Keratinocyte (primary cell): ENCODE measurements at regions not wholly inside any gene's neighbourhood (a gene's known extent, or its start where the extent isn't known, plus 50 kb on each side); places are given as distances from the start of the nearest gene placed in this dataset.

ENCODE experiments used
- DNase-seq: peaks from one replicate; pipeline ENCODE4 v3.0.0-alpha.2; 2011; ENCODE audit warnings: low read depth, missing footprints, low spot score
- FAIRE-seq: peaks from 2 replicates; lab custom pipeline; 2011; peaks lifted over from hg19 to GRCh38; lab: Jason Lieb, UNC
- H2AFZ ChIP-seq: 2 replicates; pipeline ENCODE4 v1.6.0; 2012; ENCODE audit warnings: low read length, control low read depth, inconsistent platforms; ENCODE audit not compliant: control insufficient read depth
- H3K27ac ChIP-seq: 2 replicates; pipeline ENCODE4 v1.5.1; 2011; ENCODE audit warnings: low read length; ENCODE audit not compliant: control insufficient read depth, insufficient read depth
- H3K27me3 ChIP-seq: 3 replicates; pipeline ENCODE4 v1.6.0; 2011; ENCODE audit warnings: low read length; ENCODE audit not compliant: control insufficient read depth, insufficient read depth; ENCODE audit errors: extremely low read depth
- H3K36me3 ChIP-seq, 2 experiments: 2 replicates in 1 of 2; 3 replicates in 1 of 2; pipeline ENCODE4 v1.5.1; 2011; ENCODE audit warnings: low read length in 2 of 2, mild to moderate bottlenecking in 1 of 2; ENCODE audit not compliant: control insufficient read depth in 2 of 2, insufficient read depth in 2 of 2; ENCODE audit errors: extremely low read depth in 1 of 2
- H3K4me1 ChIP-seq: 3 replicates; pipeline ENCODE4 v1.5.1; 2011; ENCODE audit warnings: low read length; ENCODE audit not compliant: control insufficient read depth, insufficient read depth; ENCODE audit errors: extremely low read depth
- H3K4me2 ChIP-seq: 3 replicates; pipeline ENCODE4 v1.6.0; 2011; ENCODE audit warnings: low read depth, low read length; ENCODE audit not compliant: control insufficient read depth, insufficient read depth; ENCODE audit errors: extremely low read depth
- H3K4me3 ChIP-seq, 3 experiments: fragments of 200-600 bp in 1 of 3; sonication (generic) in 1 of 3; 2 replicates in 2 of 3; 3 replicates in 1 of 3; pipeline ENCODE4 v1.5.1; 2011 to 2016; ENCODE audit warnings: low read length in 3 of 3, mild to moderate bottlenecking in 3 of 3, control low read depth in 2 of 3, inconsistent platforms in 1 of 3, low read depth in 1 of 3, mixed read lengths in 1 of 3, mixed run types in 1 of 3, moderate library complexity in 1 of 3; ENCODE audit not compliant: control insufficient read depth in 2 of 3, insufficient read depth in 2 of 3; ENCODE audit errors: extremely low read depth in 1 of 3
- H3K79me2 ChIP-seq: 2 replicates; pipeline ENCODE4 v1.6.0; 2012; ENCODE audit warnings: low read length; ENCODE audit not compliant: control insufficient read depth, insufficient read depth
- H3K9ac ChIP-seq: 3 replicates; pipeline ENCODE4 v1.6.0; 2011; ENCODE audit warnings: low read length; ENCODE audit not compliant: control insufficient read depth, insufficient read depth; ENCODE audit errors: extremely low read depth
- H3K9me1 ChIP-seq: 3 replicates; pipeline ENCODE4 v1.6.0; 2011; ENCODE audit warnings: low read length; ENCODE audit not compliant: control insufficient read depth, insufficient read depth; ENCODE audit errors: extremely low read depth
- H3K9me3 ChIP-seq: 2 replicates; pipeline ENCODE4 v1.5.1; 2012; ENCODE audit warnings: low read depth, low read length; ENCODE audit not compliant: control insufficient read depth
- H4K20me1 ChIP-seq: 3 replicates; pipeline ENCODE4 v1.6.0; 2011; ENCODE audit warnings: low read length; ENCODE audit not compliant: control insufficient read depth, insufficient read depth; ENCODE audit errors: extremely low read depth
- CTCF ChIP-seq, 3 experiments: IDR thresholded peaks in 1 of 3; conservative IDR thresholded peaks in 1 of 3; optimal IDR thresholded peaks in 1 of 3; 2 replicates in 2 of 3; 3 replicates in 1 of 3; pipeline versions ENCODE3 to v1.5.1; 2011; ENCODE audit warnings: low read length in 3 of 3, mild to moderate bottlenecking in 3 of 3, moderate library complexity in 2 of 3, control low read depth in 1 of 3, inconsistent platforms in 1 of 3; ENCODE audit not compliant: insufficient read depth in 2 of 3; ENCODE audit errors: extremely low read depth in 1 of 3
- EZH2 ChIP-seq: IDR thresholded peaks from one replicate; pipeline ENCODE4 v1.6.1; 2012; ENCODE audit warnings: inconsistent platforms, mild to moderate bottlenecking, low read length, moderate library complexity
- dilution Hi-C: fragments of 300-500 bp; cut with MboI; formaldehyde crosslinking; loops from one replicate; pipeline ENCODE4 v1.7.0; 2020; ENCODE audit warnings: low sequenced_read_pairs; ENCODE audit not compliant: extremely low pct_ligation_motif_present

GRCh38 chr7:18140943-18141342 is 113.3 kb upstream of the PRPS1L1 start:
- H3K9me1 ChIP-seq = no peaks in the 10 kb centered on the region
- no peak overlapping the region for H3K4me3 ChIP-seq
- no peaks in the 10 kb centered on the region for H4K20me1 ChIP-seq
- no peaks in the 10 kb centered on the region for H3K79me2 ChIP-seq
- TF ChIP-seq EZH2 (no peak), CTCF (optimal IDR thresholded peaks at IDR 0.05 in 1 of 3, IDR thresholded peaks at IDR 0.05 in 1 of 3, conservative IDR thresholded peaks at IDR 0.05 in 1 of 3; ENCODE audit: extremely low read depth in 1 of 3, insufficient read depth in 2 of 3, low read length in 3 of 3) (no peak)
- no peaks in the 10 kb centered on the region for H3K27me3 ChIP-seq
- H3K36me3 ChIP-seq = no peaks in the 10 kb centered on the region
- FAIRE-seq (no peak), DNase-seq (no peak)
- H3K4me1 ChIP-seq = no peaks in the 10 kb centered on the region
- dilution Hi-C loops = no loop called here
- no peak overlapping the region for H2AFZ ChIP-seq
- no peak overlapping the region for H3K9ac ChIP-seq
- H3K27ac ChIP-seq = no peak overlapping the region
- no peak overlapping the region for H3K4me2 ChIP-seq
- H3K9me3 ChIP-seq = no peaks in the 10 kb centered on the region

GRCh38 chr7:18144166-18144565 is 116.5 kb upstream of the PRPS1L1 start:
- no peaks in the 10 kb centered on the region for H4K20me1 ChIP-seq
- H2AFZ ChIP-seq = no peak overlapping the region
- H3K9ac ChIP-seq = no peak overlapping the region
- no peaks in the 10 kb centered on the region for H3K4me1 ChIP-seq
- H3K36me3 ChIP-seq = no peaks in the 10 kb centered on the region
- H3K4me3 ChIP-seq = no peak overlapping the region
- no peak overlapping the region for H3K27ac ChIP-seq
- H3K9me3 ChIP-seq = no peaks in the 10 kb centered on the region
- dilution Hi-C loops = no loop called here
- no peaks in the 10 kb centered on the region for H3K9me1 ChIP-seq
- DNase-seq = no peak
- FAIRE-seq = no peak
- no peak for TF ChIP-seq EZH2
- no peak for TF ChIP-seq CTCF (optimal IDR thresholded peaks at IDR 0.05 in 1 of 3, IDR thresholded peaks at IDR 0.05 in 1 of 3, conservative IDR thresholded peaks at IDR 0.05 in 1 of 3; ENCODE audit: extremely low read depth in 1 of 3, insufficient read depth in 2 of 3, low read length in 3 of 3)
- no peak overlapping the region for H3K4me2 ChIP-seq
- no peaks in the 10 kb centered on the region for H3K27me3 ChIP-seq
- no peaks in the 10 kb centered on the region for H3K79me2 ChIP-seq
